Lower leg skin (tissue), 3 donors: ENCODE measurements at regions not wholly inside any gene's neighbourhood (a gene's known extent, or its start where the extent isn't known, plus 50 kb on each side); places are given as distances from the start of the nearest gene placed in this dataset.

Experiments used
- CTCF ChIP-seq, 3 donors: fragments of 450-650 bp; IDR thresholded peaks; one replicate each; pipeline ENCODE4 v1.5.1; 2016; ENCODE audit warnings: antibody characterized with exemption in 3 of 3, mild to moderate bottlenecking in 3 of 3, moderate library complexity in 2 of 3
- POLR2A ChIP-seq, 2 donors: fragments of 450-650 bp; IDR thresholded peaks; one replicate each; pipeline ENCODE4 v1.6.1; 2016 to 2017; ENCODE audit warnings: antibody characterized with exemption in 2 of 2, mild to moderate bottlenecking in 1 of 2, moderate library complexity in 1 of 2

GRCh38 chr16:13660807-13661206 is 259.1 kb upstream of the ERCC4 start:
- no peak for TF ChIP-seq CTCF (IDR thresholded peaks at IDR 0.05)
- TF ChIP-seq POLR2A (IDR thresholded peaks at IDR 0.05): no peak
